ENCODE measurements at regions not wholly inside any gene's neighbourhood (a gene's known extent, or its start where the extent isn't known, plus 50 kb on each side); places are given as distances from the start of the nearest gene placed in this dataset.

DNA sequence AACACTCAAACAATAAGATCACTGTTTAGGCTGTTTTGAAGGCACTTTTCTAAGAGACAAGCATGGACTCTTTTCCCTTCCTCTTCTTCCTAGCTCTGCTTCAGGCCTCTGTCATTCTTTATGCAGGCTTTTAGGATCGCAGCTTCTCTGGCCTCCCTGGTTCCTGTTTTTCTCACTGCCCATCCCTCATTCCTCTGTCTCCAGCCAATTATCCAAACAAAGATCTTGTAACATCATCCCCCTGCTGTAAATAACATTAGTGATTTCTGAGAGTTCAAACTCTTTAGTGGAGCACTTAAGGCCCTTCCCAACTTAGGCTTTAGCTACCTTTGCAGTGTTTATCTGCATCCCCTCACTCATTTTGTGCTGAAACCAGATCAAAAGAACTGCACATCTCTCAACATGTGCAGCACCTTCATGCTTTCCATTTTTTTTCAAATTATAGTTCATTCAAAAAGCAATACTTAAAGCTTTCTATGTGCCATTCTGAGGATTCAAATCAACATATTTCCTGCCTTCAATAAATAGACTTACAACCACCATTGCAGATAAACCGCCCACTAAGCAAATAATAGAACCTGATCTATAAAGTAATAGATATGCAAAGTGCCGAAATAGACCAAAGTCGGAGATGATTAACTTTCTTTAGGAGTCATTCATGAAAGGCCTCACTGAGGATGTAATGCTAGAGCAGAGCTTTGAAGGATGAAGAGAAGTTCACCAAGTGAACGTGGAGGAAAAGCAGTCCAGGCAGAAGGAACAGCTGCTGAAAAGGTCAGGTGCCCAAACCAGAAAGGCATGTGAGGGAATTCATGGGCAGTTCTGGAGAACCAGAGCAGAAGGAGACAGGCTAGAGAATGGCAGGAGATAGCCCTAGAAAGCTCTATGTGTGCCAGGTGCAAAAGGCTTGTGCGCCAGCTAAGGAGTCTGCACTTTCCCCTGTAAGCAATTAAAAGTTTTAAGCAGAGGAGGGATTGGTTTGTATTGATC is 95.8 kb upstream of the ZNF366 start:
- H3K36me3 ChIP-seq (ENCODE audit: low read depth) = no peaks in the 10 kb centered on the region
- TF ChIP-seq, protein P1, sequence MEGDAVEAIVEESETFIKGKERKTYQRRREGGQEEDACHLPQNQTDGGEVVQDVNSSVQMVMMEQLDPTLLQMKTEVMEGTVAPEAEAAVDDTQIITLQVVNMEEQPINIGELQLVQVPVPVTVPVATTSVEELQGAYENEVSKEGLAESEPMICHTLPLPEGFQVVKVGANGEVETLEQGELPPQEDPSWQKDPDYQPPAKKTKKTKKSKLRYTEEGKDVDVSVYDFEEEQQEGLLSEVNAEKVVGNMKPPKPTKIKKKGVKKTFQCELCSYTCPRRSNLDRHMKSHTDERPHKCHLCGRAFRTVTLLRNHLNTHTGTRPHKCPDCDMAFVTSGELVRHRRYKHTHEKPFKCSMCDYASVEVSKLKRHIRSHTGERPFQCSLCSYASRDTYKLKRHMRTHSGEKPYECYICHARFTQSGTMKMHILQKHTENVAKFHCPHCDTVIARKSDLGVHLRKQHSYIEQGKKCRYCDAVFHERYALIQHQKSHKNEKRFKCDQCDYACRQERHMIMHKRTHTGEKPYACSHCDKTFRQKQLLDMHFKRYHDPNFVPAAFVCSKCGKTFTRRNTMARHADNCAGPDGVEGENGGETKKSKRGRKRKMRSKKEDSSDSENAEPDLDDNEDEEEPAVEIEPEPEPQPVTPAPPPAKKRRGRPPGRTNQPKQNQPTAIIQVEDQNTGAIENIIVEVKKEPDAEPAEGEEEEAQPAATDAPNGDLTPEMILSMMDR (IDR thresholded peaks at IDR 0.05; ENCODE audit: poor library complexity, severe bottlenecking) = no peak
- no peak for ATAC-seq (ENCODE audit: low read depth)
- DNase-seq (ENCODE audit: low spot score) = no peak
- H3K27me3 ChIP-seq (ENCODE audit: insufficient read depth, poor library complexity, severe bottlenecking) = no peaks in the 10 kb centered on the region
- H3K9me3 ChIP-seq (ENCODE audit: severe bottlenecking) = no peaks in the 10 kb centered on the region
- H3K4me3 ChIP-seq (ENCODE audit: severe bottlenecking) = no peak overlapping the region
- H3K4me1 ChIP-seq (ENCODE audit: insufficient read depth, poor library complexity, severe bottlenecking) = peaks cover 63% of the 10 kb centered on the region
- H3K27ac ChIP-seq (ENCODE audit: poor library complexity, severe bottlenecking) = peak overlapping the region; percentile 98

DNA sequence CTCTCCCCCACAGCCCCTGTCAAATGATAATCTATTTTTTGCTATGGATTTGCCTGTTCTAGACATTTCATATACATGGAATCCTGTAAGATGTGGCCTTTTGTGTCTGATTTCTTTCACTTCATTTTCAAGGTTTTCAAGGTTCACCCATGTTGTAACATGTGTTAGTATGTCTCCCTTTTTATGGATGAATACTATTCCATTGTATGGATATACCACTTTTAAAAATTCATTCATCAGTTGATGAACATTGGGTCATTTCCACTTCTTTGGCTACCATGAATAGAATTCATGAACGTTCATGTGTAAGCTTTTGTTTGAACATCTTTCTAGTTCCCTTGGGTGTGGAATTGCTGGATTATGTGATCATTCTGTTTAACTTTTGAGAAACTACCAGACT is 94.7 kb upstream of the ZNF366 start:
- H3K27ac ChIP-seq (ENCODE audit: poor library complexity, severe bottlenecking) = peak overlapping the region; percentile 98
- H3K27me3 ChIP-seq (ENCODE audit: insufficient read depth, poor library complexity, severe bottlenecking) = no peaks in the 10 kb centered on the region
- no peaks in the 10 kb centered on the region for H3K9me3 ChIP-seq (ENCODE audit: severe bottlenecking)
- no peak for ATAC-seq (ENCODE audit: low read depth)
- TF ChIP-seq, protein P1 (IDR thresholded peaks at IDR 0.05; ENCODE audit: poor library complexity, severe bottlenecking) = no peak
- H3K4me3 ChIP-seq (ENCODE audit: severe bottlenecking) = no peak overlapping the region
- H3K36me3 ChIP-seq (ENCODE audit: low read depth) = no peaks in the 10 kb centered on the region
- H3K4me1 ChIP-seq (ENCODE audit: insufficient read depth, poor library complexity, severe bottlenecking) = peaks cover 73% of the 10 kb centered on the region
- no peak for DNase-seq (ENCODE audit: low spot score)

DNA sequence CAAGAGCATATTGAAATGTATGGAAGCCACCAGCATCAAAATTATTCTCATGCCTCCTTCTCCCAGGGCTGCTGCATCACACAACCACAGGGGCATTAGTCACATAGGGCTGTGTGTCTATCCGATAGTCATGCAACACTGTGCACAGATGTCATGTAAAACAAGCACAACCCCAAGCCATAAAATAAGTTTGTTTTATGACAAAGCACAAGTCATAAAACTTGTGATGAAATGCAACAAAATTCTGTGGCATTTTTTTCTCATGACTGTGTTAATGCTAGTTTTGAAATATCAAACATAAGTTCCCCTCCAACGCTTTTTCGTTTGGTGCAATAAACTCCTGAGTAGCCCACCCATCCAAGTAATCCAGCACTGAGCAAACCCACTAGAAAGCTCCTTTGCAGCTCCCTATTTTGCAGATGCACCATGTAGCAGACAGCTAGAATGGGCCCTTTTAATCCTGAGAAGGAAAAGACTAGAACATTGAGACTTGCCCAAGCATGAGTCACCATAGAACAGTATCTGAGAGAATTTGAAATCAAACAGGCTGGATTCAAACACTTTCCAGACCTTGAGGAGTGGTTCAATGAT is 93.3 kb upstream of the ZNF366 start:
- TF ChIP-seq, protein P1 (IDR thresholded peaks at IDR 0.05; ENCODE audit: poor library complexity, severe bottlenecking) = no peak
- no peaks in the 10 kb centered on the region for H3K36me3 ChIP-seq (ENCODE audit: low read depth)
- peaks cover 73% of the 10 kb centered on the region for H3K4me1 ChIP-seq (ENCODE audit: insufficient read depth, poor library complexity, severe bottlenecking)
- no peaks in the 10 kb centered on the region for H3K9me3 ChIP-seq (ENCODE audit: severe bottlenecking)
- H3K27me3 ChIP-seq (ENCODE audit: insufficient read depth, poor library complexity, severe bottlenecking) = no peaks in the 10 kb centered on the region
- DNase-seq (ENCODE audit: low spot score) (peak; percentile 84), ATAC-seq (ENCODE audit: low read depth) (peak; percentile 89)
- no peak overlapping the region for H3K4me3 ChIP-seq (ENCODE audit: severe bottlenecking)
- H3K27ac ChIP-seq (ENCODE audit: poor library complexity, severe bottlenecking) = peak overlapping the region; percentile 98

DNA sequence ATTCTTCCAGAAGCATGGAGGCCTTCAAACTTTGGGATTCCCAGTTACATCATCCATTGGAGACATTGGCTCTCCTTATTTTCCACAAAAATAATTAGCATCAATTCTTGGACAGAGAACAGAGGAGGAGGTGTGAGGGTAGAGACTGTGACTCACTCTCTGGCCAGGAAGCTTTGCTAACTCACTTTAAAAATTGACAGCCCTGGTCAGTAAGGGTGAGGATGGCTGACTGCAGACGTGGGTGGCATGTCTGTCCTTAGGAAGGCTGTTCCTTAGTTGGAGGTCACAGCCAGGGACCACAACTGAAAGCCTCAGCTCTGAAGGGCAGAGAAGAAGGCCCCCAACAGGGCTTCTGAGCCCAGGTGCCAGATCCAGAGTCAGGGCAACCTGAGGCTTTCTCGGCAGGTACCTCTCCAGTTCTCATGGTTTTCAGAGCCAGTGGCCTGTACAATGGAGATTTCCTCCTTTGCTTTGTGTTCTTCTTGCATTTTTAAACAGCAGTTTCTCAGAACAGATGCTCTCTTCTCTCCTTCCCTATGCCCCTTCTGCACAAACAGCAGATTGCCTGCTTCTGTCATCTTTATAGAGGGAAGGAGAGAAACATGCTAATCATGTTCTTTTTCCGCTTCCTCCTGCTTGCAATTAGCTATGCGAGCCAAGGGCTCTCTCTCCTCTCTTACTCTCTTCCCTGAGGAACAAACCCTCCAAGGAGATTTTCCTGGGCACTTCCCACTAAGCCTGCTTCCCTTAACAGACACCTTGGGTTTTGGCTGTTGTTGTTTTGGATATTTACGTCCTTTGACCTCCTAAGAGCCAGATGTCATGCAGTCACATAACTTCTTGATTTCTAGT is 92.5 kb upstream of the ZNF366 start:
- no peak for DNase-seq (ENCODE audit: low spot score)
- H3K4me1 ChIP-seq (ENCODE audit: insufficient read depth, poor library complexity, severe bottlenecking) = peaks cover 68% of the 10 kb centered on the region
- H3K4me3 ChIP-seq (ENCODE audit: severe bottlenecking) = no peak overlapping the region

More for the DNA sequence above, 92.5 kb upstream of the ZNF366 start:
- H3K27ac ChIP-seq (ENCODE audit: poor library complexity, severe bottlenecking) = peak overlapping the region; percentile 98
- H3K9me3 ChIP-seq (ENCODE audit: severe bottlenecking) = no peaks in the 10 kb centered on the region
- H3K27me3 ChIP-seq (ENCODE audit: insufficient read depth, poor library complexity, severe bottlenecking) = no peaks in the 10 kb centered on the region
- TF ChIP-seq, protein P1 (IDR thresholded peaks at IDR 0.05; ENCODE audit: poor library complexity, severe bottlenecking) = no peak
- peak; percentile 43 for ATAC-seq (ENCODE audit: low read depth)
- no peaks in the 10 kb centered on the region for H3K36me3 ChIP-seq (ENCODE audit: low read depth)

Data from RWPE2 (cell line).